ENCODE measurements at regions not wholly inside any gene's neighbourhood (a gene's known extent, or its start where the extent isn't known, plus 50 kb on each side); places are given as distances from the start of the nearest gene placed in this dataset.

GRCh38 chr2:217539126-217539525 is 463.7 kb downstream of the TNS1 start:
- H3K36me3 Mint-ChIP-seq = peaks cover 2% of the 10 kb centered on the region
- ATAC-seq (no peak), DNase-seq (ENCODE audit: low spot score) (no peak)
- H3K4me1 Mint-ChIP-seq (ENCODE audit: low read depth in 2 of 2) = no peaks in the 10 kb centered on the region
- peaks cover 10 to 36% of the 10 kb centered on the region in 2 donors for H3K27me3 Mint-ChIP-seq
- no peak overlapping the region for H3K4me3 Mint-ChIP-seq
- peaks cover 8% of the 10 kb centered on the region for H3K9me3 Mint-ChIP-seq
- no peak overlapping the region for H3K27ac Mint-ChIP-seq

GRCh38 chr2:217538719-217539118 is 464.1 kb downstream of the TNS1 start:
- Mint-ChIP-seq H3K4me1 (ENCODE audit: low read depth in 2 of 2) (no peaks in the 10 kb centered on the region), H3K36me3 (no peaks in the 10 kb centered on the region), H3K27ac (no peak overlapping the region), H3K4me3 (no peak overlapping the region), H3K27me3 (peaks cover 8 to 33% of the 10 kb centered on the region in 2 donors), H3K9me3 (peaks cover 5% of the 10 kb centered on the region)
- ATAC-seq = no peak
- no peak for DNase-seq (ENCODE audit: low spot score)

- Mint-ChIP-seq H3K4me3 (no peak overlapping the region), H3K9me3 (no peaks in the 10 kb centered on the region), H3K4me1 (ENCODE audit: low read depth in 2 of 2) (no peaks in the 10 kb centered on the region), H3K36me3 (no peaks in the 10 kb centered on the region), H3K27me3 (peaks cover 11 to 28% of the 10 kb centered on the region in 2 donors), H3K27ac (no peak overlapping the region)
- ATAC-seq = no peak
- DNase-seq (ENCODE audit: low spot score) = no peak
Observed at GRCh38 chr2:217535957-217536708, 466.7 kb downstream of the TNS1 start.

GRCh38 chr2:217530392-217531090 is 472.3 kb downstream of the TNS1 start:
- Mint-ChIP-seq H3K4me3 (no peak overlapping the region), H3K27me3 (peaks cover 15 to 23% of the 10 kb centered on the region in 2 donors), H3K4me1 (ENCODE audit: low read depth in 2 of 2) (no peaks in the 10 kb centered on the region), H3K9me3 (no peaks in the 10 kb centered on the region), H3K36me3 (no peaks in the 10 kb centered on the region), H3K27ac (no peak overlapping the region)
- DNase-seq (ENCODE audit: low spot score) = no peak
- no peak for ATAC-seq

- Mint-ChIP-seq H3K9me3 (no peaks in the 10 kb centered on the region), H3K27ac (no peak overlapping the region), H3K36me3 (no peaks in the 10 kb centered on the region), H3K4me1 (ENCODE audit: low read depth in 2 of 2) (no peaks in the 10 kb centered on the region), H3K4me3 (no peak overlapping the region), H3K27me3 (peaks cover 11 to 19% of the 10 kb centered on the region in 2 donors)
- DNase-seq (ENCODE audit: low spot score) (no peak), ATAC-seq (no peak)
Observed at GRCh38 chr2:217529271-217529670, 473.5 kb downstream of the TNS1 start.

- Mint-ChIP-seq H3K36me3 (no peaks in the 10 kb centered on the region), H3K27me3 (peaks cover 4 to 9% of the 10 kb centered on the region in 2 donors), H3K4me3 (no peak overlapping the region), H3K9me3 (no peaks in the 10 kb centered on the region), H3K27ac (no peak overlapping the region), H3K4me1 (ENCODE audit: low read depth in 2 of 2) (no peaks in the 10 kb centered on the region)
- no peak for DNase-seq (ENCODE audit: low spot score)
- no peak for ATAC-seq
Observed at GRCh38 chr2:217527590-217528202, 475.1 kb downstream of the TNS1 start.

- Mint-ChIP-seq H3K9me3 (no peaks in the 10 kb centered on the region), H3K27me3 (peaks cover 4 to 8% of the 10 kb centered on the region in 2 donors), H3K36me3 (no peaks in the 10 kb centered on the region), H3K4me3 (no peak overlapping the region), H3K4me1 (ENCODE audit: low read depth in 2 of 2) (no peaks in the 10 kb centered on the region), H3K27ac (no peak overlapping the region)
- no peak for ATAC-seq
- no peak for DNase-seq (ENCODE audit: low spot score)
Observed at GRCh38 chr2:217525076-217525475, 477.7 kb downstream of the TNS1 start.

GRCh38 chr2:217523286-217523685 is 479.5 kb downstream of the TNS1 start:
- H3K27ac Mint-ChIP-seq = no peak overlapping the region
- ATAC-seq (peak in 1 of 2 donors; percentile 20), DNase-seq (ENCODE audit: low spot score) (no peak)
- H3K4me3 Mint-ChIP-seq = no peak overlapping the region
- no peaks in the 10 kb centered on the region for H3K36me3 Mint-ChIP-seq
- H3K9me3 Mint-ChIP-seq = no peaks in the 10 kb centered on the region
- peaks cover 4 to 8% of the 10 kb centered on the region in 2 donors for H3K27me3 Mint-ChIP-seq
- no peaks in the 10 kb centered on the region for H3K4me1 Mint-ChIP-seq (ENCODE audit: low read depth in 2 of 2)

GRCh38 chr2:217521820-217522219 is 481.0 kb downstream of the TNS1 start:
- no peak for DNase-seq (ENCODE audit: low spot score)
- H3K36me3 Mint-ChIP-seq = no peaks in the 10 kb centered on the region
- H3K9me3 Mint-ChIP-seq = no peaks in the 10 kb centered on the region
- peaks cover 0 to 17% of the 10 kb centered on the region in 2 donors for H3K27me3 Mint-ChIP-seq
- no peak for ATAC-seq
- no peak overlapping the region for H3K4me3 Mint-ChIP-seq
- no peaks in the 10 kb centered on the region for H3K4me1 Mint-ChIP-seq (ENCODE audit: low read depth in 2 of 2)
- no peak overlapping the region for H3K27ac Mint-ChIP-seq

GRCh38 chr2:217520356-217521010 is 482.3 kb downstream of the TNS1 start:
- DNase-seq (ENCODE audit: low spot score) (no peak), ATAC-seq (no peak)
- Mint-ChIP-seq H3K4me1 (ENCODE audit: low read depth in 2 of 2) (no peaks in the 10 kb centered on the region), H3K36me3 (no peaks in the 10 kb centered on the region), H3K27ac (no peak overlapping the region), H3K9me3 (no peaks in the 10 kb centered on the region), H3K4me3 (no peak overlapping the region), H3K27me3 (peaks cover 0 to 10% of the 10 kb centered on the region in 2 donors)

GRCh38 chr2:217517402-217517801 is 485.4 kb downstream of the TNS1 start:
- H3K27me3 Mint-ChIP-seq = peaks cover 3 to 15% of the 10 kb centered on the region in 2 donors
- no peak overlapping the region for H3K4me3 Mint-ChIP-seq

GRCh38 chr2:217515615-217516309 is 487.0 kb downstream of the TNS1 start:
- no peaks in the 10 kb centered on the region for H3K36me3 Mint-ChIP-seq
- H3K4me3 Mint-ChIP-seq = no peak overlapping the region
- no peaks in the 10 kb centered on the region for H3K9me3 Mint-ChIP-seq
- peaks cover 10 to 25% of the 10 kb centered on the region in 2 donors for H3K27me3 Mint-ChIP-seq
- H3K27ac Mint-ChIP-seq = no peak overlapping the region
- no peak for ATAC-seq
- H3K4me1 Mint-ChIP-seq (ENCODE audit: low read depth in 2 of 2) = peaks cover 4 to 8% of the 10 kb centered on the region in 2 donors
- DNase-seq (ENCODE audit: low spot score) = no peak

More at GRCh38 chr2:217517402-217517801, 485.4 kb downstream of the TNS1 start:
- H3K4me1 Mint-ChIP-seq (ENCODE audit: low read depth in 2 of 2) = peaks cover 4 to 7% of the 10 kb centered on the region in 2 donors
- H3K36me3 Mint-ChIP-seq = no peaks in the 10 kb centered on the region
- H3K9me3 Mint-ChIP-seq = no peaks in the 10 kb centered on the region
- ATAC-seq (no peak), DNase-seq (ENCODE audit: low spot score) (no peak)
- H3K27ac Mint-ChIP-seq = no peak overlapping the region

- Mint-ChIP-seq H3K4me3 (no peak overlapping the region), H3K4me1 (ENCODE audit: low read depth in 2 of 2) (peaks cover 4 to 11% of the 10 kb centered on the region in 2 donors), H3K27me3 (peaks cover 14 to 42% of the 10 kb centered on the region in 2 donors), H3K27ac (no peak overlapping the region), H3K36me3 (no peaks in the 10 kb centered on the region), H3K9me3 (no peaks in the 10 kb centered on the region)
- DNase-seq (ENCODE audit: low spot score) (no peak), ATAC-seq (no peak)
Observed at GRCh38 chr2:217513258-217513657, 489.5 kb downstream of the TNS1 start.
